Small intestine (tissue), 7 donors: ENCODE measurements at regions not wholly inside any gene's neighbourhood (a gene's known extent, or its start where the extent isn't known, plus 50 kb on each side); places are given as distances from the start of the nearest gene placed in this dataset.

Experiments used
- DNase-seq, 2 donors: peaks; one replicate each; pipeline versions ENCODE4 v3.0.0 to v3.0.0-alpha.2; 2013
- FAIRE-seq: peaks from 2 replicates; lab custom pipeline; 2012; peaks lifted over from hg19 to GRCh38; lab: Jason Lieb, UNC
- H3K27ac ChIP-seq, 3 donors: one replicate each; pipeline ENCODE4 v1.5.1; 2013; ENCODE audit warnings: low read length in 2 of 3, mild to moderate bottlenecking in 2 of 3, control low read depth in 1 of 3, inconsistent platforms in 1 of 3, low read depth in 1 of 3, moderate library complexity in 1 of 3
- H3K27me3 ChIP-seq, 3 donors: one replicate each; pipeline ENCODE4 v1.6.1; 2013; ENCODE audit warnings: low read length in 3 of 3, inconsistent platforms in 1 of 3; ENCODE audit not compliant: control insufficient read depth in 3 of 3, insufficient read depth in 3 of 3
- H3K36me3 ChIP-seq, 3 donors: one replicate each; pipeline ENCODE4 v1.6.1; 2013; ENCODE audit warnings: low read length in 3 of 3, inconsistent platforms in 1 of 3, low read depth in 1 of 3, mild to moderate bottlenecking in 1 of 3, moderate library complexity in 1 of 3; ENCODE audit not compliant: control insufficient read depth in 3 of 3, insufficient read depth in 2 of 3
- H3K4me1 ChIP-seq, 3 donors: one replicate each; pipeline ENCODE4 v1.6.1; 2013; ENCODE audit warnings: low read length in 2 of 3, inconsistent platforms in 1 of 3, low read depth in 1 of 3, mild to moderate bottlenecking in 1 of 3, moderate library complexity in 1 of 3; ENCODE audit not compliant: control insufficient read depth in 3 of 3, insufficient read depth in 2 of 3
- H3K4me3 ChIP-seq, 3 donors: one replicate each; pipeline ENCODE4 v1.5.1; 2013; ENCODE audit warnings: low read length in 3 of 3, control low read depth in 1 of 3, inconsistent platforms in 1 of 3, low read depth in 1 of 3, mild to moderate bottlenecking in 1 of 3, moderate library complexity in 1 of 3
- H3K9me3 ChIP-seq, 2 donors: one replicate each; pipeline ENCODE4 v1.6.1; 2013; ENCODE audit warnings: low read depth in 1 of 2, low read length in 1 of 2; ENCODE audit not compliant: control insufficient read depth in 2 of 2, insufficient read depth in 1 of 2
- WGBS, 3 donors: extraction: QIAGEN DNeasy Blood & Tissue Kit; methylation state at CpG; one replicate each; pipeline ENCODE4 v1.1.7; 2013; 5-methylcytosine and 5-hydroxymethylcytosine counted together
- donor health status: healthy with polysubstance abuse.
- donor health status: control.
- donor health status: control.
- donor health status: Bipolar disorder and iron deficiency.
- donor health status: healthy.

GRCh38 chr2:129861666-129862288 lies 117.7 kb upstream of the RAB6C start:
- Histone ChIP-seq H3K4me1 (no peaks in the 10 kb centered on the region), H3K4me3 (no peak overlapping the region), H3K36me3 (no peaks in the 10 kb centered on the region), H3K27me3 (no peaks in the 10 kb centered on the region), H3K27ac (no peak overlapping the region), H3K9me3 (no peaks in the 10 kb centered on the region)
- FAIRE-seq (no peak), DNase-seq (no peak)
- WGBS, 3 donors = 82 to 94% (median 91%) methylated on average over 10 of the region's 10 CpGs

DNA sequence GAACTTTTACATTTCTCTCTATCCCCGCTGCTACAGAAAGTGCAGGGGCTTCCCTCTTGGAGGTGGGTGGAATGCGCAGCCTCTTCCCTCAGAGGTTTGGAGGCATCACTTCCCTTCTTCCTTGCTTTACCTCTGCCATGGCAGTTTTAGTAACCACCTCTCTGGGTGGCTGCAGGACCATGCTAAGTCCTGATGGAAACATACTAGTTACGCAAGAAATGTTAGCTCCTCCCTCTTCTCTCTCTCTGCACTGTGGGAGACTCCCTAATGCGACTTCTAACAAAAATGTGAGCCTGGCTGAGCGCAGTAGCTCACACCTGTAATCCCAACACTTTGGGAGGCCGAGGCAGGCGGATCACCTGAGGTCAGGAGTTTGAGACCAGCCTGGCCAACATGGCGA lies 116.8 kb upstream of the RAB6C start:
- no peaks in the 10 kb centered on the region for H3K36me3 ChIP-seq
- no peaks in the 10 kb centered on the region for H3K4me1 ChIP-seq
- 87 to 89% (median 87%) methylated on average over 8 of the region's 8 CpGs for WGBS, 3 donors
- no peak overlapping the region for H3K27ac ChIP-seq
- H3K9me3 ChIP-seq = no peaks in the 10 kb centered on the region
- FAIRE-seq (no peak), DNase-seq (no peak)
- H3K4me3 ChIP-seq = no peak overlapping the region
- no peaks in the 10 kb centered on the region for H3K27me3 ChIP-seq

DNA sequence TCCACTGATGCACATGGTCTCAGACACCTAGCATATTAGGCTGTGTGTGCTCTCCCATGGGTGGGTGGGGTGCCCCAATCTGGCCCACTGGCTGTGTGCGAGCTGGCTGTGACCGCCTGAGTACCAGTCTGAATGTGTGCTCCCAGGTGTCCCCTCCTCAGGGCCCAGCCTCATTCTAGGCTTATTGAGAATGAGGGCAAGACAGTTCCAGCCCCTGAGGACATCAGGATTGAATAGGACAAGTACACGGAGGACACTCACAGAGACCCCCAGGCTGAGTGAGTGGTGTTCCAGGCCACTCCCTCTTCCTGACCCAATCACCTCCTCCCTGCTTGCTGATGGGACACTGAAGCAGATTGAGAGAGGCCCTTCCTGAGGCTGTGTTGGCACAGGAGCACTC lies 116.1 kb upstream of the RAB6C start:
- Histone ChIP-seq H3K36me3 (no peaks in the 10 kb centered on the region), H3K27ac (no peak overlapping the region), H3K9me3 (no peaks in the 10 kb centered on the region), H3K4me3 (no peak overlapping the region), H3K27me3 (no peaks in the 10 kb centered on the region), H3K4me1 (no peaks in the 10 kb centered on the region)
- DNase-seq (no peak), FAIRE-seq (no peak)
- WGBS, 3 donors = 85 to 95% (median 93%) methylated on average over 3 of the region's 3 CpGs

GRCh38 chr2:129864719-129865118 lies 114.7 kb upstream of the RAB6C start:
- Histone ChIP-seq H3K27me3 (no peaks in the 10 kb centered on the region), H3K4me1 (no peaks in the 10 kb centered on the region), H3K4me3 (no peak overlapping the region), H3K36me3 (no peaks in the 10 kb centered on the region), H3K9me3 (no peaks in the 10 kb centered on the region), H3K27ac (no peak overlapping the region)
- DNase-seq (no peak), FAIRE-seq (no peak)
- 69 to 89% (median 86%) methylated on average over 1 of the region's 1 CpG for WGBS, 3 donors

GRCh38 chr2:129865976-129866375 lies 113.5 kb upstream of the RAB6C start:
- FAIRE-seq (no peak), DNase-seq (no peak)
- Histone ChIP-seq H3K9me3 (no peaks in the 10 kb centered on the region), H3K4me1 (no peaks in the 10 kb centered on the region), H3K27ac (no peak overlapping the region), H3K4me3 (no peak overlapping the region), H3K27me3 (no peaks in the 10 kb centered on the region), H3K36me3 (no peaks in the 10 kb centered on the region)
- 90 to 93% (median 92%) methylated on average over 11 of the region's 11 CpGs for WGBS, 3 donors

DNA sequence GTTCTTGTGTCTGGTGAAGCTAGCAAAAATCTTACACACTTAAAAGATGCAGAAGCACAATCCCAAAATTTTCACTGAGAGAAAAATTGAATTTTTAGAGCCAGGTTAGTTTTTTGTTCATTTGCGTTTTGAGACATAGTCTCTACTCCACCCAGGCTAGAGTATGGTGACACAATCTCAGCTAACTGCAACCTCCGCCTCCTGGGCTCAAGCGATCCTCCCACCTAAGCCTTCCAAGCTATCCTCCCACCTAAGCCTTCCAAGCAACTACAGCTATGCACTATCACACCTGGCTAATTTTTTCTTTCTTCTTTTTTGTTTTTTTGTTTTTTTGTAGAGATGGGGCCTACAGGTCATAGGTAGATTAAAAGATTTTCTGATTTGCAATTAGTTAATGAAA lies 113.1 kb upstream of the RAB6C start:
- no peak for DNase-seq
- Histone ChIP-seq H3K27ac (no peak overlapping the region), H3K36me3 (no peaks in the 10 kb centered on the region), H3K27me3 (no peaks in the 10 kb centered on the region), H3K9me3 (no peaks in the 10 kb centered on the region), H3K4me3 (no peak overlapping the region), H3K4me1 (no peaks in the 10 kb centered on the region)
- 88 to 97% (median 91%) methylated on average over 3 of the region's 3 CpGs for WGBS, 3 donors
- no peak for FAIRE-seq

GRCh38 chr2:129868151-129868550 lies 111.3 kb upstream of the RAB6C start:
- no peaks in the 10 kb centered on the region for H3K36me3 ChIP-seq
- FAIRE-seq = no peak
- H3K4me3 ChIP-seq = no peak overlapping the region
- H3K27ac ChIP-seq = no peak overlapping the region
- H3K27me3 ChIP-seq = no peaks in the 10 kb centered on the region
- WGBS, 3 donors = 72 to 86% (median 74%) methylated on average over 8 of the region's 8 CpGs
- no peaks in the 10 kb centered on the region for H3K4me1 ChIP-seq
- H3K9me3 ChIP-seq = no peaks in the 10 kb centered on the region
- no peak for DNase-seq

DNA sequence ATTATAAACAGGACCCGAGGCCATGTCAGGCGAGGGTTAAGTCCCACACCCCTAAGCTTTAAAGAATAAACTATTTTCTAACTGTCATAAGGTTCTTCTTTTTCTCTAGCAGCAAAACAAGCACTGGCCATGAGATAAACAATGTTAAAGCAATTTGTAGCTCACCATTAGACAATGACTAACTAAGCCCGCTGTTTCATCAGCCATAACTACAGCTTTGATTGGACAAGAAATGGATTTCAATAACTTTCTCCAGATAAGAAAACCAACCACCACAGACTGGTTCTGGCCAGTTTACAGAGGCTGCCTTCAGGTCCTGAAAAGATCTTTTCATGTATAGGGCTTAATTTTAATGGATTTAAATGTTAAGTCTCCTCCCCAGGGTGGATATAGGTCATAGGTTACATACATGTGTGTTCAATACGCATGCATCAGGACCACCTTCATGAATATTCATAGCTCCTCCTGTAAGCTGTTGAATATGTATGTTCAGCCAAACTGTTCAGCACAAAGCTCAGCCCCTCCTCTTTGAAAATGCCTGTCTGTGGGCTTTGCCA lies 108.7 kb upstream of the RAB6C start:
- FAIRE-seq (no peak), DNase-seq (no peak)
- WGBS, 3 donors = 67 to 83% (median 73%) methylated on average over 4 of the region's 4 CpGs
- Histone ChIP-seq H3K27me3 (no peaks in the 10 kb centered on the region), H3K9me3 (no peaks in the 10 kb centered on the region), H3K27ac (no peak overlapping the region), H3K4me1 (no peaks in the 10 kb centered on the region), H3K36me3 (no peaks in the 10 kb centered on the region), H3K4me3 (no peak overlapping the region)

- no peaks in the 10 kb centered on the region for H3K9me3 ChIP-seq
- no peaks in the 10 kb centered on the region for H3K36me3 ChIP-seq
- FAIRE-seq (no peak), DNase-seq (no peak)
- no peak overlapping the region for H3K27ac ChIP-seq
- WGBS, 3 donors = 85 to 90% (median 89%) methylated on average over 4 of the region's 4 CpGs
- no peak overlapping the region for H3K4me3 ChIP-seq
- H3K4me1 ChIP-seq = peaks cover 3 to 4% (median 3%) of the 10 kb centered on the region in 3 donors
- no peaks in the 10 kb centered on the region for H3K27me3 ChIP-seq
Measured at GRCh38 chr2:129872446-129872845, 107.0 kb upstream of the RAB6C start.
